NB4 (cell line): ENCODE measurements at regions not wholly inside any gene's neighbourhood (a gene's known extent, or its start where the extent isn't known, plus 50 kb on each side); places are given as distances from the start of the nearest gene placed in this dataset.

ENCODE experiments used
- CTCF ChIP-seq: IDR thresholded peaks from one replicate; pipeline ENCODE4 v1.5.1; 2012; ENCODE audit warnings: low read depth, low read length
- POLR2A ChIP-seq: IDR thresholded peaks from 2 replicates; pipeline ENCODE4 v1.6.1; 2011; ENCODE audit warnings: mild to moderate bottlenecking; ENCODE audit not compliant: insufficient read length; ENCODE audit errors: extremely low read depth

GRCh38 chr5:125450771-125451170 lies 704.3 kb upstream of the ZNF608 start:
- TF ChIP-seq CTCF (no peak), POLR2A (no peak)
